ENCODE measurements at regions not wholly inside any gene's neighbourhood (a gene's known extent, or its start where the extent isn't known, plus 50 kb on each side); places are given as distances from the start of the nearest gene placed in this dataset.
A peak's percentile ranks its signal among the peaks of the same experiment; 100 is the strongest.
"Not testable (repeated sequence)": the region's sequence is repeated elsewhere in the genome, so short reads cannot be mapped to it uniquely, and the experiment has no call there.

GRCh38 chr14:105598925-105599586, 72.7 kb downstream of the TMEM121 start:
- not testable (repeated sequence) for DNase-seq (ENCODE audit: insufficient read length)
- FAIRE-seq, result peak; percentile 58

- peak; percentile 73 for FAIRE-seq
- not testable (repeated sequence) for DNase-seq (ENCODE audit: insufficient read length)
Observed at GRCh38 chr14:105600195-105600938, 74.0 kb downstream of the TMEM121 start.

- DNase-seq (ENCODE audit: insufficient read length) (no peak), FAIRE-seq (peak; percentile 56)
- TF ChIP-seq POLR2AphosphoS5 (IDR thresholded peaks at IDR 0.05; ENCODE audit: low read depth, low read length) (no peak), TAF1 (IDR thresholded peaks at IDR 0.05; ENCODE audit: borderline replicate concordance, low read depth, low read length) (no peak), POLR2A (IDR thresholded peaks at IDR 0.05; ENCODE audit: low read depth, low read length) (no peak)
Observed at GRCh38 chr14:105600939-105601359, 74.6 kb downstream of the TMEM121 start.

- FAIRE-seq, result no peak
- no peak for TF ChIP-seq POLR2AphosphoS5 (IDR thresholded peaks at IDR 0.05; ENCODE audit: low read depth, low read length)
- TF ChIP-seq POLR2A (IDR thresholded peaks at IDR 0.05; ENCODE audit: low read depth, low read length), result no peak
- no peak for TF ChIP-seq TAF1 (IDR thresholded peaks at IDR 0.05; ENCODE audit: borderline replicate concordance, low read depth, low read length)
Observed at GRCh38 chr14:105601360-105602242, 75.2 kb downstream of the TMEM121 start.

GRCh38 chr14:105602243-105602750, 75.9 kb downstream of the TMEM121 start:
- no peak for DNase-seq (ENCODE audit: insufficient read length)
- TF ChIP-seq POLR2A (IDR thresholded peaks at IDR 0.05; ENCODE audit: low read depth, low read length), result no peak
- TF ChIP-seq TAF1 (IDR thresholded peaks at IDR 0.05; ENCODE audit: borderline replicate concordance, low read depth, low read length), result no peak
- no peak for TF ChIP-seq POLR2AphosphoS5 (IDR thresholded peaks at IDR 0.05; ENCODE audit: low read depth, low read length)
- FAIRE-seq, result peak; percentile 53

More at GRCh38 chr14:105601360-105602242, 75.2 kb downstream of the TMEM121 start:
- no peak for DNase-seq (ENCODE audit: insufficient read length)

GRCh38 chr14:105602799-105603793, 76.7 kb downstream of the TMEM121 start:
- FAIRE-seq (peak; percentile 44), DNase-seq (ENCODE audit: insufficient read length) (no peak)
- TF ChIP-seq TAF1 (IDR thresholded peaks at IDR 0.05; ENCODE audit: borderline replicate concordance, low read depth, low read length) (no peak), POLR2AphosphoS5 (IDR thresholded peaks at IDR 0.05; ENCODE audit: low read depth, low read length) (no peak), POLR2A (IDR thresholded peaks at IDR 0.05; ENCODE audit: low read depth, low read length) (no peak)

- FAIRE-seq, result peak; percentile 83
- DNase-seq (ENCODE audit: insufficient read length), result not testable (repeated sequence)
Observed at GRCh38 chr14:105604531-105605463, 78.4 kb downstream of the TMEM121 start.

- DNase-seq (ENCODE audit: insufficient read length) (no peak), FAIRE-seq (peak; percentile 53)
- TF ChIP-seq POLR2A (IDR thresholded peaks at IDR 0.05; ENCODE audit: low read depth, low read length) (no peak), POLR2AphosphoS5 (IDR thresholded peaks at IDR 0.05; ENCODE audit: low read depth, low read length) (no peak), TAF1 (IDR thresholded peaks at IDR 0.05; ENCODE audit: borderline replicate concordance, low read depth, low read length) (no peak)
Observed at GRCh38 chr14:105605464-105606304, 79.3 kb downstream of the TMEM121 start.

GRCh38 chr14:105606305-105606975, 80.1 kb downstream of the TMEM121 start:
- not testable (repeated sequence) for FAIRE-seq; DNase-seq (ENCODE audit: insufficient read length)

GRCh38 chr14:105607025-105607424, 80.6 kb downstream of the TMEM121 start:
- not testable (repeated sequence) for FAIRE-seq

GRCh38 chr14:105614987-105615386, 88.6 kb downstream of the TMEM121 start:
- not testable (repeated sequence) for FAIRE-seq; DNase-seq (ENCODE audit: insufficient read length)

More at GRCh38 chr14:105607025-105607424, 80.6 kb downstream of the TMEM121 start:
- DNase-seq (ENCODE audit: insufficient read length), result not testable (repeated sequence)

GRCh38 chr14:105615986-105616801, 89.8 kb downstream of the TMEM121 start:
- DNase-seq (ENCODE audit: insufficient read length); FAIRE-seq: not testable (repeated sequence)
